ENCODE measurements at regions not wholly inside any gene's neighbourhood (a gene's known extent, or its start where the extent isn't known, plus 50 kb on each side); places are given as distances from the start of the nearest gene placed in this dataset.

GRCh38 chr15:67916565-67916964 lies 76.7 kb upstream of the RNU6-1 start:
- no peak for TF ChIP-seq CTCF (IDR thresholded peaks at IDR 0.05; ENCODE audit: insufficient read depth, low read length, poor library complexity, severe bottlenecking)
- H3K4me3 ChIP-seq (replicated peaks; ENCODE audit: low read depth, low read length), result no peak overlapping the region
- no peaks in the 10 kb centered on the region for H3K27me3 ChIP-seq (replicated peaks; ENCODE audit: control insufficient read depth, insufficient read depth, low read length)
- DNase-seq (ENCODE audit: extremely low read depth, insufficient read length), result no peak
- H3K36me3 ChIP-seq (ENCODE audit: control insufficient read depth, insufficient read depth, low read length), result no peaks in the 10 kb centered on the region

DNA sequence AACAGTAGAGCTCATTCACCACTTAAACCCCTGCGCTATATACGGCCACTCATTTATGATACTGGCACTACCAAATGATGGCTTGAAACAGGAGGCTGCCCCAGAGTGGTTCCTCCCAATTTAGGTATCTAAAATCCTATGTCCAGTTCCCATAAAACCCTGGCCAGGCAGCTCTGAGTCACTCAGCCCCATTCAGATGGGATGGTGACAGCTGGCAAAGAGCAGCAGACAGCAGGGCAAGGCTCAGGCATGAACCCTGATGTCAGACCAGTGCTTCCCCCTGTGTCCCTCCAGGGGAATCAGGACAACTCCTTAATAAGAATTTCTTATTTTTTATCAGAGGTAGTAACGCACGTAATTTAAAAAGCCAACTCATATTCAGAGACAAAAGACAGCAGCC lies 77.2 kb upstream of the RNU6-1 start:
- no peaks in the 10 kb centered on the region for H3K36me3 ChIP-seq (ENCODE audit: control insufficient read depth, insufficient read depth, low read length)
- H3K27me3 ChIP-seq (replicated peaks; ENCODE audit: control insufficient read depth, insufficient read depth, low read length), result no peaks in the 10 kb centered on the region
- H3K4me3 ChIP-seq (replicated peaks; ENCODE audit: low read depth, low read length), result no peak overlapping the region
- no peak for DNase-seq (ENCODE audit: extremely low read depth, insufficient read length)
- TF ChIP-seq CTCF (IDR thresholded peaks at IDR 0.05; ENCODE audit: insufficient read depth, low read length, poor library complexity, severe bottlenecking), result no peak

DNA sequence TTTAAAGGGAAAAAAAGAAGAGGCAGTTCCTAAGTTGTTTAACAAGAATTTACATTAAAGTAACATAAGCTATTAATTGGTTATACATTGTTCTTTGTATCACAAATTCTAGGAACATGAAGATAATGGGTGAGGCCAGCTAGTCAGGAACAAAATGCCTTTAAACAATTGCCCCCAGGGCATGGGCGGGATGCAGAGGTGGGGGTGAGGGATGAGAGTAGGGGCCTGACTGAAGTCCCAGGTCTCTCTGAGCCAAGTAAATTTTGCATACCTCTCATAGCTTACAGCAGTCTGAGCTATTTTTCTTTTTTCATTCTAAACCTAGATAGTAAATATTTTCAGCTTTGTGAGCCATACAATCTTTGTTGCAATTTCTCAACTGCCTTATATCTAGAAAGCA lies 77.8 kb upstream of the RNU6-1 start:
- Histone ChIP-seq H3K36me3 (ENCODE audit: control insufficient read depth, insufficient read depth, low read length) (no peaks in the 10 kb centered on the region), H3K4me3 (replicated peaks; ENCODE audit: low read depth, low read length) (no peak overlapping the region), H3K27me3 (replicated peaks; ENCODE audit: control insufficient read depth, insufficient read depth, low read length) (no peaks in the 10 kb centered on the region)
- DNase-seq (ENCODE audit: extremely low read depth, insufficient read length), result no peak
- no peak for TF ChIP-seq CTCF (IDR thresholded peaks at IDR 0.05; ENCODE audit: insufficient read depth, low read length, poor library complexity, severe bottlenecking)

DNA sequence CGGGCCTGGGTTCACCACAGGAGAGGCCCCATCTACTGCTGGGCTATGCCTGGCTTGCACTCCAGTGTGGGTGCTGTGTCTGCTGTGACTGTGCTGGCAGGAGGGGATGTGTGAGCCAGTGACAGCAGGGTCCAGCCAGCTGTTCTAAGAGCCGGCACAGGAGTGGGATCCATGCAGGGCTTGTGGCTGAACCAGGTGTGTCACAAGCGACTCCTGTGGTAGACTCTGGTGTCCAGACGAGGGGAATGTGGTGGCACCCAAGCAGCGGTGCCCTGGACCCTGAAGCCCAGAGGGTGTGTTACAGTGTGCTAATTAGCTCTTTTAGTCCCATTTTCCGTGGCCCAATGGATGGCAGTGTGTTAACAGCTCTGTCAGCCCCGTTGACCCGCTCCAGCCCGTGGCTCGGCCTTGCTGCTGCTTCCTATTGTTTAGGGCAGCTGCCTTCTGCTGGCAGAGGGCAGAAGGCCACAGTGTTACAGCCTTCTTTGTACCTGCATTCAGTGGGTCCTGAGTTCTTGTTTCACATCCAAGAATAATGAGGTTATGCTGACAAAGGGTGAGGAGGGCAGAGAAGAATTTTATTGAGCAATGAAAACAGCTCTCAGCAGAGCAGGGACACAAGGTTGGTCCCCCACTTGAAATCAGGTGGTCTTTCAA lies 78.5 kb upstream of the RNU6-1 start:
- H3K36me3 ChIP-seq (ENCODE audit: control insufficient read depth, insufficient read depth, low read length), result no peaks in the 10 kb centered on the region
- TF ChIP-seq CTCF (IDR thresholded peaks at IDR 0.05; ENCODE audit: insufficient read depth, low read length, poor library complexity, severe bottlenecking), result no peak
- no peak for DNase-seq (ENCODE audit: extremely low read depth, insufficient read length)
- no peaks in the 10 kb centered on the region for H3K27me3 ChIP-seq (replicated peaks; ENCODE audit: control insufficient read depth, insufficient read depth, low read length)
- no peak overlapping the region for H3K4me3 ChIP-seq (replicated peaks; ENCODE audit: low read depth, low read length)

DNA sequence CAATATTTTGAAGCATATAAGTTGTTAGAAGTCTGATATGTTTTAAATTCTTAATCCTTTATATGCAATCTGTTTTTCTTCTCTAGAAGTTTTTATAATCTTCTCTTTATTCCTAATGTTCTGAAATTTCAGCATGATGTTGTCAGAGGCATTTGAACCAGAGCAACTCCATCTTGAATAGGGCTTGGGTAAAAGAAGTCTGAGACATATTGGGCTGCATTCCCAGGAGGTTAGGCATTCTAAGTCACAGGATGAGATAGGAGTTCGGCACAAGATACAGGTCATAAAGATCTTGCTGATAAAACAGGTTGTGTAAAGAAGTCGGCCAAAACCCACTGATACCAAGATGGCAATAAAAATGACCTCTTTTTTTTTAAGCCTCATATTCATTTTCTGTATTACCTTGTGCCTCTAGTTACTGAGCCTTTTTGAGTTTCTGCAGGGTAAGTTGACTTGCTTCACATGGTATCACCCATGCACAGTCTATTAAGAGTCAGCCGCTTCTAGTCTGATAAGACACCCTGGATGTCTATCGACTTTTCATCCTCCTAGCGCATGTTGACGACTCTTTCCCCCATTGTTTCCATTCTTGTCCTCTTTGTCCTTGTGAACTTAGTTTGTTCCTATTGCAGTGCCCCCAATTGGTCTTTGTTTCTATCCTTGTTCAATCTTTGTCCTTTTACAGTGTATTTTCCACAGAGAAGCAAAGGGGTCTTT lies 80.8 kb upstream of the RNU6-1 start:
- no peak for TF ChIP-seq CTCF (IDR thresholded peaks at IDR 0.05; ENCODE audit: insufficient read depth, low read length, poor library complexity, severe bottlenecking)
- H3K36me3 ChIP-seq (ENCODE audit: control insufficient read depth, insufficient read depth, low read length), result no peaks in the 10 kb centered on the region
- DNase-seq (ENCODE audit: extremely low read depth, insufficient read length), result no peak
- H3K4me3 ChIP-seq (replicated peaks; ENCODE audit: low read depth, low read length), result no peak overlapping the region
- H3K27me3 ChIP-seq (replicated peaks; ENCODE audit: control insufficient read depth, insufficient read depth, low read length), result no peaks in the 10 kb centered on the region

Measured in GM06990 (cell line).